ENCODE measurements at regions not wholly inside any gene's neighbourhood (a gene's known extent, or its start where the extent isn't known, plus 50 kb on each side); places are given as distances from the start of the nearest gene placed in this dataset.

DNA sequence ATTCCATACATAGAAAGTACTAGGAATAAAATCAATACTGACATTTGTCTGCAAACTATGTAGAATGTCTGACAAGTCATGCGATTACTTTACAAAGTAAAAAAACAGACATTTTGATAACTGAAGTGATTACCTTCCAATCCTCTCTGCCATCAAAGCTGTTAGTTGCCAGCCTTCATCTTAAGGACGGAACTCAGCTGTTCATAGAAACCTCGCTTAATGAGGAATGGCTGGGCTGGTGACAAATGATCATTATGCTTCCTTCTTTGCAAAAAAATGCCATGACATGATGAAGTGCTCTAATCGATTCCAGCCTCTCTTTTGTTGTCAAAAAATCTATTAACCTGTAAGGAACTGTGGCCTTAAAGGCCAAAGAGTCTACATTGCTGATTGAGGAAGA, 1214.9 kb upstream of the IGFBP7 start:
- no TSS peak for BruUV-seq (replicated peaks)
- no peak overlapping the region for H2AFZ ChIP-seq (ENCODE audit: control insufficient read depth, low read depth, low read length)
- ChIA-PET CTCF (no interaction called here), RAD21 (ENCODE audit: unreplicated experiment) (no interaction called here), POLR2A (no interaction called here), SMC1A (ENCODE audit: uncharacterized antibody, unreplicated experiment) (no interaction called here)
- no peaks in the 10 kb centered on the region for H3K79me2 ChIP-seq (ENCODE audit: control insufficient read depth, insufficient read depth, low read length)
- H3K4me3 ChIP-seq: no peak overlapping the region
- no peaks in the 10 kb centered on the region for H3K9me3 ChIP-seq (replicated peaks; ENCODE audit: control insufficient read depth, insufficient read depth, low read length)
- no peaks in the 10 kb centered on the region for H3K36me3 ChIP-seq (ENCODE audit: control insufficient read depth in 2 of 2, insufficient read depth in 2 of 2, low read length in 1 of 2)
- DNase-seq (ENCODE audit: low read depth, low spot score) (no peak), ATAC-seq (no peak), FAIRE-seq (no peak)
- in situ Hi-C loops (cut with MboI) (no loop called here), intact Hi-C loops (cut with micrococcal nuclease; ENCODE audit: unreplicated experiment) (no loop called here)
- H3K27ac ChIP-seq (ENCODE audit: control insufficient read depth, insufficient read depth): no peak overlapping the region
- H3K9ac ChIP-seq (ENCODE audit: control insufficient read depth, insufficient read depth, low read length): no peak overlapping the region
- H3K4me2 ChIP-seq (ENCODE audit: control insufficient read depth, insufficient read depth): no peak overlapping the region
- H3K27me3 ChIP-seq (replicated peaks in 1 of 2; ENCODE audit: control insufficient read depth in 2 of 2, insufficient read depth in 2 of 2, low read length in 1 of 2): no peaks in the 10 kb centered on the region
- 25% methylated on average over 4 of the region's 4 CpGs for WGBS (ENCODE audit: insufficient coverage, insufficient replicate concordance, low lambda C conversion rate, missing lambda C conversion rate)
- H3K4me1 ChIP-seq (ENCODE audit: control insufficient read depth, insufficient read depth, low read length): no peaks in the 10 kb centered on the region
- TF ChIP-seq PAX8 (IDR thresholded peaks at IDR 0.05) (no peak), EGR1 (IDR thresholded peaks at IDR 0.05; ENCODE audit: borderline replicate concordance in 1 of 2, low read depth in 2 of 2, low read length in 2 of 2) (no peak), CHD1 (IDR thresholded peaks at IDR 0.05; ENCODE audit: low read depth, low read length) (no peak), SREBF2 (IDR thresholded peaks at IDR 0.05; ENCODE audit: low read length) (no peak), NFYB (IDR thresholded peaks at IDR 0.05; ENCODE audit: insufficient read depth, low read depth, low read length) (no peak), NBN (IDR thresholded peaks at IDR 0.05) (no peak), BRCA1 (IDR thresholded peaks at IDR 0.05; ENCODE audit: low read depth, low read length) (no peak), RUNX3 (IDR thresholded peaks at IDR 0.05; ENCODE audit: low read length) (no peak), TCF12 (IDR thresholded peaks at IDR 0.05; ENCODE audit: low read depth, low read length) (no peak), SREBF1 (IDR thresholded peaks at IDR 0.05; ENCODE audit: low read length) (no peak), CBX3 (IDR thresholded peaks at IDR 0.05; ENCODE audit: borderline replicate concordance, low read depth) (no peak), NFIC (IDR thresholded peaks at IDR 0.05; ENCODE audit: low read depth, low read length) (no peak), TAF1 (IDR thresholded peaks at IDR 0.05; ENCODE audit: borderline replicate concordance, low read depth, low read length) (no peak)
- TF ChIP-seq, protein P1, sequence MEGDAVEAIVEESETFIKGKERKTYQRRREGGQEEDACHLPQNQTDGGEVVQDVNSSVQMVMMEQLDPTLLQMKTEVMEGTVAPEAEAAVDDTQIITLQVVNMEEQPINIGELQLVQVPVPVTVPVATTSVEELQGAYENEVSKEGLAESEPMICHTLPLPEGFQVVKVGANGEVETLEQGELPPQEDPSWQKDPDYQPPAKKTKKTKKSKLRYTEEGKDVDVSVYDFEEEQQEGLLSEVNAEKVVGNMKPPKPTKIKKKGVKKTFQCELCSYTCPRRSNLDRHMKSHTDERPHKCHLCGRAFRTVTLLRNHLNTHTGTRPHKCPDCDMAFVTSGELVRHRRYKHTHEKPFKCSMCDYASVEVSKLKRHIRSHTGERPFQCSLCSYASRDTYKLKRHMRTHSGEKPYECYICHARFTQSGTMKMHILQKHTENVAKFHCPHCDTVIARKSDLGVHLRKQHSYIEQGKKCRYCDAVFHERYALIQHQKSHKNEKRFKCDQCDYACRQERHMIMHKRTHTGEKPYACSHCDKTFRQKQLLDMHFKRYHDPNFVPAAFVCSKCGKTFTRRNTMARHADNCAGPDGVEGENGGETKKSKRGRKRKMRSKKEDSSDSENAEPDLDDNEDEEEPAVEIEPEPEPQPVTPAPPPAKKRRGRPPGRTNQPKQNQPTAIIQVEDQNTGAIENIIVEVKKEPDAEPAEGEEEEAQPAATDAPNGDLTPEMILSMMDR (IDR thresholded peaks at IDR 0.05 in 2 of 3, conservative IDR thresholded peaks at IDR 0.05 in 1 of 3; ENCODE audit: control insufficient read depth in 2 of 3, extremely low read depth in 1 of 3, insufficient read depth in 1 of 3, low read depth in 3 of 3, low read length in 3 of 3): no peak
- TF ChIP-seq, protein P2, sequence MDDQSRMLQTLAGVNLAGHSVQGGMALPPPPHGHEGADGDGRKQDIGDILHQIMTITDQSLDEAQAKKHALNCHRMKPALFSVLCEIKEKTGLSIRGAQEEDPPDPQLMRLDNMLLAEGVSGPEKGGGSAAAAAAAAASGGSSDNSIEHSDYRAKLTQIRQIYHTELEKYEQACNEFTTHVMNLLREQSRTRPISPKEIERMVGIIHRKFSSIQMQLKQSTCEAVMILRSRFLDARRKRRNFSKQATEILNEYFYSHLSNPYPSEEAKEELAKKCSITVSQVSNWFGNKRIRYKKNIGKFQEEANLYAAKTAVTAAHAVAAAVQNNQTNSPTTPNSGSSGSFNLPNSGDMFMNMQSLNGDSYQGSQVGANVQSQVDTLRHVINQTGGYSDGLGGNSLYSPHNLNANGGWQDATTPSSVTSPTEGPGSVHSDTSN (IDR thresholded peaks at IDR 0.05; ENCODE audit: insufficient replicate concordance, low read depth, low read length): no peak
- TF ChIP-seq, protein P3, sequence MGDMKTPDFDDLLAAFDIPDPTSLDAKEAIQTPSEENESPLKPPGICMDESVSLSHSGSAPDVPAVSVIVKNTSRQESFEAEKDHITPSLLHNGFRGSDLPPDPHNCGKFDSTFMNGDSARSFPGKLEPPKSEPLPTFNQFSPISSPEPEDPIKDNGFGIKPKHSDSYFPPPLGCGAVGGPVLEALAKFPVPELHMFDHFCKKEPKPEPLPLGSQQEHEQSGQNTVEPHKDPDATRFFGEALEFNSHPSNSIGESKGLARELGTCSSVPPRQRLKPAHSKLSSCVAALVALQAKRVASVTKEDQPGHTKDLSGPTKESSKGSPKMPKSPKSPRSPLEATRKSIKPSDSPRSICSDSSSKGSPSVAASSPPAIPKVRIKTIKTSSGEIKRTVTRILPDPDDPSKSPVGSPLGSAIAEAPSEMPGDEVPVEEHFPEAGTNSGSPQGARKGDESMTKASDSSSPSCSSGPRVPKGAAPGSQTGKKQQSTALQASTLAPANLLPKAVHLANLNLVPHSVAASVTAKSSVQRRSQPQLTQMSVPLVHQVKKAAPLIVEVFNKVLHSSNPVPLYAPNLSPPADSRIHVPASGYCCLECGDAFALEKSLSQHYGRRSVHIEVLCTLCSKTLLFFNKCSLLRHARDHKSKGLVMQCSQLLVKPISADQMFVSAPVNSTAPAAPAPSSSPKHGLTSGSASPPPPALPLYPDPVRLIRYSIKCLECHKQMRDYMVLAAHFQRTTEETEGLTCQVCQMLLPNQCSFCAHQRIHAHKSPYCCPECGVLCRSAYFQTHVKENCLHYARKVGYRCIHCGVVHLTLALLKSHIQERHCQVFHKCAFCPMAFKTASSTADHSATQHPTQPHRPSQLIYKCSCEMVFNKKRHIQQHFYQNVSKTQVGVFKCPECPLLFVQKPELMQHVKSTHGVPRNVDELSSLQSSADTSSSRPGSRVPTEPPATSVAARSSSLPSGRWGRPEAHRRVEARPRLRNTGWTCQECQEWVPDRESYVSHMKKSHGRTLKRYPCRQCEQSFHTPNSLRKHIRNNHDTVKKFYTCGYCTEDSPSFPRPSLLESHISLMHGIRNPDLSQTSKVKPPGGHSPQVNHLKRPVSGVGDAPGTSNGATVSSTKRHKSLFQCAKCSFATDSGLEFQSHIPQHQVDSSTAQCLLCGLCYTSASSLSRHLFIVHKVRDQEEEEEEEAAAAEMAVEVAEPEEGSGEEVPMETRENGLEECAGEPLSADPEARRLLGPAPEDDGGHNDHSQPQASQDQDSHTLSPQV (IDR thresholded peaks at IDR 0.05): no peak
- H4K20me1 ChIP-seq (ENCODE audit: control insufficient read depth, insufficient read depth): no peaks in the 10 kb centered on the region

Measured in GM12878 (cell line).